GM04503 (cell line): ENCODE measurements at regions not wholly inside any gene's neighbourhood (a gene's known extent, or its start where the extent isn't known, plus 50 kb on each side); places are given as distances from the start of the nearest gene placed in this dataset.
"Not testable (repeated sequence)": the region's sequence is repeated elsewhere in the genome, so short reads cannot be mapped to it uniquely, and the experiment has no call there.

Source experiments
- DNase-seq: peaks from one replicate; pipeline ENCODE4 v3.0.0-alpha.2; 2012; ENCODE audit warnings: low read depth

DNA sequence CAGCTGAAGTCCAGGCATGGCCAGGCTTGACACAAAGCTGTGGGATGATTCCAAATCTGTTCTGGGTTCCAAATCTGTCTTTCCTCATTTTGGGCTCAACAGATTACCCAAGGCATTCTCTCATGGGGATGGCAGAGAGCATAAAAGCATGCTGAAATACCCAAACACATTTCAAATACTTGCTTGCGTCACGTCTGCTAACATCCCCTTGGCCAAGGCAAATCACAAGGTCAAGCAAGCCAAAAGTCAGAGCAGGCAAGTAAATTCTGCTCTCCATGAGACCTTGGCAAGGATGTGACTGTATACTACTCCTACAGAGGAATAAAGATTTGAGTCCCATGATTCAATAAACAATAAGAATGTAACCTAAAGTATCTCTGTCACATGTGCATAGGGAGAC is 306.7 kb downstream of the EPB41L4A start:
- no peak for DNase-seq

DNA sequence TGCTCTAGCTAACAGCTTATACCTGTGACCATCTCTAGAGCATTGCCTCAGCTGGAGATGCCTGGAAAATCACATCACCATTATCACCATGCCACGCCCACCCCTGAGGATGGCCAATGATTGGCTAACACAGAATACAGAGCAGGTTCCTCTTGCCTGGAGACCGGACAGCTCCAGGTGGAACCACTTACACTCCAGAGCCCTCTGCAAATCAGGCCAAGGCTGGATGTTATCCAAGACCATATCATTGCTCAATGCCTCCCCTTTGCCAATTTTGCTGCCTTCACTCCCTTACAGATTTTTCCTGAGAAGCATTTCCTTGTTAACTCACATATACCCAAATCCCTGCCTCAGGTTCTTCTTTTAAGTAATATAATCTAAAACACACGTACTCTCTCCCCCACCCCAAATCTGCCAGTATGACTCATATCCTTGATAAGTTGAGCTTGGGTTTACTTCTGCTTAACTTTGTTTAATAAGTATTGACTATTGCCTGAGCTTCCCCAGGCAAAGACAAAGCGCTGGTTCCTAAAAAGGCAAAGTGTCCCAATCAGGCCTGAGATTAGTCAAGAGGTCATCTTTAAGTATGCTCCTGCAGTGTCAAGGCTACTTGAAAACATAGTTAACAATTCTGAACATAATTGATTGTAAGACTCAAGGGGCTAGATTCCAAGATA is 309.6 kb downstream of the EPB41L4A start:
- DNase-seq: peak; percentile 61

- DNase-seq: no peak
Measured at GRCh38 chr5:112106878-112107277, 312.2 kb downstream of the EPB41L4A start.

DNA sequence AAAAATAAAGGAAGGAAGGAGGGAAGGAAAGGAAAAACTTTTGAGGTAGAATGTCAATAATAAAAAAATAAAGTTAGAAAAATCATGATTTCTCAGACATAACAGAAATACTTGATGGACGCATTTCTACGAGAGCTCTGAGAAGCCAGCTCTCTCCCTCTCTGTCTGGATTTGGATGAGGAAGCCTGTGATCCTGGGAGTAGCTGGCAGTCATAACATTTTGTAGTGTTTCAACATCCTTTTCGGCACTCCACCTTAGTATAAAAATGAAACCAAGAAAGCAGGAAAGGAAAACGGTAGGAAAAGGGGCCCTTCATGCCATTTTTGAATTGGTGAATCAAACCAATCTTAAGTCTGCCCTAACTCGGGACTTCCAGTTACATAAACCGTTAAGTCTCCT is 321.3 kb downstream of the EPB41L4A start:
- no peak for DNase-seq

DNA sequence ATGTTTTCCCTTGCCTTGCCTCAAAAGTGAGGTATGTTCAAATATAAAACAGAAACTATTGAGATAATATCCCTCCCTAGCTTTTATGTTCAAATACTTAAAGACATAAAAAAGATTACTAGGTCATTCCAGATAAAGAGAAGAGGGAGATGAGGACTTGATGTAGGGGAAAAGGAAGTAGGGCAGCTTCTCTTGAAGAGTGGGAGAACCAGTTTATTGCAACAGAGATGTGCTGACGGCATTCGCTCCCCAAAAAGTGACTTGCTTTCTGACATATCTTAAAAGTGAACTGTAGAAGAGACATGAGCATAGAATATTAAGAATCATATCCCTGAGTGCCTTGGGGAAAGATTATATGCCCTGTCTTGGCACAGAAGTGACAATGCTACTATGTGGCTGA is 330.2 kb upstream of the NREP start:
- no peak for DNase-seq

DNA sequence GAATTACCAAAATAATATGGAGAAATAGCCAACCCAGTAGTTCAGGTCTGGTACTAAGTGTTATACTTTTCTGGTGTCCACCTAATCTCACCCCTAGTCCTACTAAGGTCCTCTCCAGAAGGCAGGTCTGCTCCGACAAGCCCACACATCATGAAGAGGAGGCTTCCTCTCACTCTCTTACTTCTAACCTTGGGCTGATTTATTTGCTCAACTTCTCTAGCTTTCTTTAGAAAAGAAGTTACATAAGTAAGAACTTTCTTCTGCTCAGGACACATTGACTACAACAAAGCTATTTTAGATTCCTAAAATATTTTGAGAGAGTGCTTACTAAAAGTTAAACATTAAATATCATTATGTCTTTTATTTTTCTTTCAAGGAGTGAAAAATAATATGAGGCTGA is 329.7 kb upstream of the NREP start:
- no peak for DNase-seq

GRCh38 chr5:112084149-112084548 is 327.2 kb upstream of the NREP start:
- no peak for DNase-seq

DNA sequence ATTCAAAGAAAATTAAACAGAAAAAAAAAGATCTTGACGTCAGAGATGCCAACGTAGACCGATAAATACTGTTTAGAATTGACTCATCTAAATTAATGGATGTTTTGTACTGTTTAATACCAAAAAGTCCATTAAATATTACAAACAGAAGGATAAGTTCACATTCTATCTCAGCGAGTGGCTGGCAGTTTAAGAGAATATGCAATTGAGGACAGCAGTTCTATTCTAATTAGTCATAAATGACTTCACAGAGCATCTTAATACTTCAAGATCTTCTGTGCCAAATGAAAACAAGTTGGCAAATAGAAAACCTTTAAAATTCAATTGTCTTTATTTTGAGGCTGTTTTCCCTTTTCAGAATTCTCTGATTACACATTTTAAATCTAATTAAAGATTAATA is 326.6 kb upstream of the NREP start:
- no peak for DNase-seq

GRCh38 chr5:112077180-112077579 is 320.2 kb upstream of the NREP start:
- no peak for DNase-seq

GRCh38 chr5:112070022-112070421 is 313.0 kb upstream of the NREP start:
- DNase-seq: no peak

DNA sequence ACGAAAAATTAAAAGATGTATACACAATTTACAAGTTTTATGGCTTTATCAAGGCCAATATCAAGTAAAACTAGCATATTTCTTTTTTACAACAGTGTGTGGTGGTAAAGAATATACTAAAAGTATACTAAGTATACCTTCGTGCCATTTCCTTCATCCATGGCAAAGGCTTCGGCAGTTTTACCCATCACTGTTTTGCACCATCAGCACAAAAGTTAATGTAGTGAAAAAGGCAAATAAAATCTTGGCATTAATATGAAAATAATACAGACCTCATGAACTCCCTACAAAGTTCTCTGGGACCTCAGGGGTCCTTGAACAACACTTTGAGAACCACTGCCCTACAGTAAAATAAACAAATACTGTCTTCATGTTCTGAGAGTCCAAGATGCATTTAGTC is 312.3 kb upstream of the NREP start:
- no peak for DNase-seq

DNA sequence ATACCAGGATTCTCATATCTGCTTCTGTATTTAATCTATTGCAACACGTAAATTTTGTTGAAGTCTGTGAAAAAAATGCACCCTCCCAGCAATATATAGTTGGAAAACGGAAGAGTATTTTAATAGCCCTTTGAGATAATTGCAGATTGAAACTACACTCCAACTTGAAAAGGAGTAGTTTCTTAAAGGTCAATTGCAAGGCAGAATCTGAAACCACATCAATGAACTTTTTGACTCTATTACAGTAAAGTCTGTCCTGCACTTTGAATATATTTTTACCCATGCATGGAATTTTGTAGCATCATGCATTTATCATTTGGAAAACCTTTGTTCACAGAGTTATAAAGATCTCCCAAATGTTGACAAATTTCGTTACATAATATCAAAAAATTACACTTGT is 311.6 kb upstream of the NREP start:
- no peak for DNase-seq

DNA sequence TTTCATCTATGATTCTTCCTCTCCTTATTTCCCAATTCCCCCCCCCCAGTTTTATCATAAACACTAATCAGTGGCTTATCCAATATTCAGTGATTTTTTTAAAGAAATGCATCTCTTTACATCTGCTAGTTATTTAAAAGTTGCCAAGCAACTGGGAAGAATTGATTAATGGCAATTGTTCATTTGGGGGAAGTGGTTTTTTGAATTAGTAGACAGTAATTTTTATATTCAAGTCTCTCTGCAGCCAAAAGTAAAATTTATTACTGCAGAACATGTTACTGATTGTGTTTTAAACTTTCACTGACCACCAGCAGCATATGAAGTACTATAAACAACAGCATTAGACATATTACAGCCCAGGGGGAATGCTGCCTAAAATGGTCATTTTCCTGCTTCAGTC is 308.8 kb upstream of the NREP start:
- no peak for DNase-seq

DNA sequence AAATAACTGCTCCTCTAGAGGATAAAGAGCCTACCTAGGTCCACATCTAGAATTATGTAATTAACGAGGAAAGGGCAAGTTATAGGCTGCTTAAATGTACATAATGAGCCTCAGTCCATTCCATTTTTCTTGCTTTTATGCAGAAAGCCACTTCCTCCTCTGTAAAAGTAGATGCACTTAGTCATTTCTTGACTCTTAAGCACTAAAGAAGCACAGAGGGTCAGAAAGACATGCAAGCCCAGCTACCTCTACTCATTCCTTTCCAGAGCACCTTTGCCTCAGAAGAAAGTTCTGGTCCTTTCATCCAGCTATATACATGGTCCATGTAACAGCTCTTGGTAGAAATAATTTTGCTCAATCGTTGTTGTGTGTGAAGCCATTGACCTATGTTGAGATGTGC is 308.0 kb upstream of the NREP start:
- no peak for DNase-seq

- DNase-seq: no peak
Measured at GRCh38 chr5:112064271-112064701, 307.3 kb upstream of the NREP start.

- DNase-seq: no peak
Measured at GRCh38 chr5:112063856-112064255, 306.9 kb upstream of the NREP start.

- no peak for DNase-seq
Measured at GRCh38 chr5:112063191-112063590, 306.2 kb upstream of the NREP start.

- DNase-seq: no peak
Measured at GRCh38 chr5:112062181-112062580, 305.2 kb upstream of the NREP start.

- DNase-seq: no peak
Measured at GRCh38 chr5:112061666-112062065, 304.7 kb upstream of the NREP start.

- DNase-seq: no peak
Measured at GRCh38 chr5:112059579-112060135, 302.7 kb upstream of the NREP start.

DNA sequence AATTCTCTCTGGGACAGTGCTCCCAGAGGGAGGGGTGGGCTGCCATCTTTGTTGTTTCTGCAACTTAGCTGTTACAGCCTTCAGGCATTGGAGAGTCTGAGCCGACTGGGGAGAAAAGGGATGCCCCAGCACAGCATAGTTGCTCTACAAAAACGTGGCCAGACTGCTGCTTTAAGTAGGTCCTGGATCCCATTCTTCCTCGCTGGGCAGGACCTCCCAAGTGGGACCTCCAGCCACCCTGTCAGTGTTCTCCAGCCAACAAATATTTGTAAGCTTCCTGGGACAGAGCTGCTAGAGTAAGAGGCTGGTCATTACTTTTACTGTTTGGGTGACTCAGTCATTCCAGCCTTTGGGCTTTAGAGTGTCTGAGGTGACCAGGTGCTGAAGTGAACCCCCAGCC is 292.7 kb upstream of the NREP start:
- no peak for DNase-seq

GRCh38 chr5:112036206-112036605 is 279.2 kb upstream of the NREP start:
- no peak for DNase-seq

GRCh38 chr5:112034421-112034979 is 277.5 kb upstream of the NREP start:
- no peak for DNase-seq

DNA sequence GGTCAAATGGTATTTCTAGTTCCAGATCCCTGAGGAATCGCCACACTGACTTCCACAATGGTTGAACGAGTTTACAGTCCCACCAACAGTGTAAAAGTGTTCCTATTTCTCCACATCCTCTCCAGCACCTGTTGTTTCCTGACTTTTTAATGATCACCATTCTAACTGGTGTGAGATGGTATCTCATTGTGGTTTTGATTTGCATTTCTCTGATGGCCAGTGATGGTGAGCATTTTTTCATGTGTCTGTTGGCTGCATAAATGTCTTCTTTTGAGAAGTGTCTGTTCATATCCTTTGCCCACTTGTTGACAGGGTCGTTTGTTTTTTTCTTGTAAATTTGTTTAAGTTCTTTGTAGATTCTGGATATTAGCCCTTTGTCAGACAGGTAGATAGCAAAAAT is 269.9 kb upstream of the NREP start:
- DNase-seq: not testable (repeated sequence)
